Body of pancreas (tissue), 4 donors: ENCODE measurements at regions not wholly inside any gene's neighbourhood (a gene's known extent, or its start where the extent isn't known, plus 50 kb on each side); places are given as distances from the start of the nearest gene placed in this dataset.

Experiments used
- ATAC-seq: fragments of 150-250 bp; one replicate; pipeline ENCODE4 v1.9.1; 2016
- DNase-seq, 4 donors: peaks; one replicate each; pipeline ENCODE4 v3.0.0-alpha.2; 2019
- H3K27ac ChIP-seq, 4 donors: fragments of 200-600 bp; sonication (generic); 1 replicate in 3 of 4; 2 replicates in 1 of 4; pipeline versions ENCODE4 v1.5.1 to v1.6.1; 2016 to 2019; ENCODE audit warnings: mild to moderate bottlenecking in 1 of 4, mixed read lengths in 1 of 4, moderate library complexity in 1 of 4
- H3K27me3 ChIP-seq, 2 donors: fragments of 200-600 bp; sonication (generic); one replicate each; pipeline ENCODE4 v1.6.0; 2016; ENCODE audit warnings: mild to moderate bottlenecking in 1 of 2
- H3K36me3 ChIP-seq, 2 donors: fragments of 200-600 bp; sonication (generic); replicated peaks in 1 of 2; 2 replicates each; pipeline ENCODE4 v1.5.1; 2016; ENCODE audit warnings: low read depth in 2 of 2; ENCODE audit not compliant: insufficient read depth in 1 of 2
- H3K4me1 ChIP-seq: fragments of 200-600 bp; sonication (generic); one replicate; pipeline ENCODE4 v1.6.0; 2016
- H3K4me3 ChIP-seq, 2 donors: fragments of 200-600 bp; sonication (generic); 1 replicate in 1 of 2; 2 replicates in 1 of 2; pipeline ENCODE4 v1.5.1; 2016 to 2019
- H3K9me3 ChIP-seq, 3 donors: fragments of 200-600 bp; sonication (generic); 1 replicate in 2 of 3; 2 replicates in 1 of 3; pipeline ENCODE4 v1.5.1; 2016
- CTCF ChIP-seq, 7 experiments: fragments of 450-650 bp in 4 of 7; fragments of 200-600 bp in 3 of 7; sonication (generic) in 3 of 7; IDR thresholded peaks; one replicate each; pipeline ENCODE4 v1.5.1; 2016 to 2019; ENCODE audit warnings: antibody characterized with exemption in 7 of 7
- POLR2A ChIP-seq, 3 donors: fragments of 450-650 bp; IDR thresholded peaks; one replicate each; pipeline ENCODE4 v1.6.1; 2016; ENCODE audit warnings: antibody characterized with exemption in 3 of 3, mild to moderate bottlenecking in 2 of 3
- WGBS, 2 donors: methylation state at CpG; one replicate each; pipeline ENCODE4 v1.1.5; 2017; 5-methylcytosine and 5-hydroxymethylcytosine counted together
- intact Hi-C: fragments of 100-400 bp; cut with DNase I; formaldehyde crosslinking; loops from one replicate; pipeline ENCODE4 v1.15.1; 2023

GRCh38 chr4:159516556-159517140, 413.8 kb downstream of the RAPGEF2 start:
- Histone ChIP-seq H3K27me3 (no peaks in the 10 kb centered on the region), H3K4me3 (no peak overlapping the region), H3K27ac (no peak overlapping the region), H3K9me3 (no peaks in the 10 kb centered on the region), H3K36me3 (no peaks in the 10 kb centered on the region), H3K4me1 (no peaks in the 10 kb centered on the region)
- intact Hi-C loops, result no loop called here
- ATAC-seq, result no peak
- TF ChIP-seq CTCF (IDR thresholded peaks at IDR 0.05) (no peak), POLR2A (IDR thresholded peaks at IDR 0.05) (no peak)
- DNase-seq, result no peak

DNA sequence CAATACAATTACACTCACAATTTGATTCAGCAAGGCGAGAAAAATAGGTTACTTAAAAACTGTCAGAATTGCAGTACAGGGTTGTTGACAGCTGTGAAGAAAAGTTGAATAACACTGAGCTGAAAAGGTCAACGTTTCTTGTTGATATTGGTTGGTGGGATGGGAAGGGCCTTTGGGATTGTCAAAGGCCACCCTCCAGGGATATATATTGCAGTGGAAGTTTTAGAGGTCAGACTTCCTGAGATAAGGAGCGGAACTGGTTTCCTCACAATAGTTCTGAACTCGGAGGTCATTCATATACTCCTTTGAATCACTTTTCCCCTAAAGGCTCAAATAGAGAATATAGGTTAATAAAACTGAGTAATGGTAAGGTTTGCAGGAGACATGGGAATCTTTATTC, 417.2 kb downstream of the RAPGEF2 start:
- 51 to 56% methylated on average over 4 of the region's 4 CpGs for WGBS, 2 donors
- no peak for DNase-seq
- no peaks in the 10 kb centered on the region for H3K36me3 ChIP-seq
- TF ChIP-seq CTCF (IDR thresholded peaks at IDR 0.05) (no peak), POLR2A (IDR thresholded peaks at IDR 0.05) (no peak)
- H3K4me1 ChIP-seq, result no peaks in the 10 kb centered on the region
- intact Hi-C loops, result no loop called here
- H3K27ac ChIP-seq, result no peak overlapping the region
- no peaks in the 10 kb centered on the region for H3K9me3 ChIP-seq
- no peak overlapping the region for H3K4me3 ChIP-seq
- H3K27me3 ChIP-seq, result no peaks in the 10 kb centered on the region
- ATAC-seq, result no peak

GRCh38 chr4:159526172-159526571, 423.3 kb downstream of the RAPGEF2 start:
- H3K4me1 ChIP-seq, result no peaks in the 10 kb centered on the region
- no peaks in the 10 kb centered on the region for H3K27me3 ChIP-seq
- WGBS, 2 donors, result 81 to 86% methylated on average over 6 of the region's 6 CpGs
- ATAC-seq, result no peak
- H3K9me3 ChIP-seq, result no peaks in the 10 kb centered on the region
- no peaks in the 10 kb centered on the region for H3K36me3 ChIP-seq
- DNase-seq, result no peak
- no peak overlapping the region for H3K27ac ChIP-seq
- H3K4me3 ChIP-seq, result no peak overlapping the region
- intact Hi-C loops, result no loop called here
- TF ChIP-seq POLR2A (IDR thresholded peaks at IDR 0.05) (no peak), CTCF (IDR thresholded peaks at IDR 0.05) (no peak)

- Histone ChIP-seq H3K9me3 (no peaks in the 10 kb centered on the region), H3K4me3 (no peak overlapping the region), H3K27ac (no peak overlapping the region), H3K4me1 (peaks cover 9% of the 10 kb centered on the region), H3K36me3 (no peaks in the 10 kb centered on the region), H3K27me3 (no peaks in the 10 kb centered on the region)
- no peak for TF ChIP-seq POLR2A (IDR thresholded peaks at IDR 0.05)
- no peak for TF ChIP-seq CTCF (IDR thresholded peaks at IDR 0.05)
- intact Hi-C loops, result no loop called here
- DNase-seq (no peak), ATAC-seq (no peak)
- WGBS, 2 donors, result 33 to 44% methylated on average over 1 of the region's 1 CpG
Observed at GRCh38 chr4:159534655-159535054, 431.8 kb downstream of the RAPGEF2 start.

DNA sequence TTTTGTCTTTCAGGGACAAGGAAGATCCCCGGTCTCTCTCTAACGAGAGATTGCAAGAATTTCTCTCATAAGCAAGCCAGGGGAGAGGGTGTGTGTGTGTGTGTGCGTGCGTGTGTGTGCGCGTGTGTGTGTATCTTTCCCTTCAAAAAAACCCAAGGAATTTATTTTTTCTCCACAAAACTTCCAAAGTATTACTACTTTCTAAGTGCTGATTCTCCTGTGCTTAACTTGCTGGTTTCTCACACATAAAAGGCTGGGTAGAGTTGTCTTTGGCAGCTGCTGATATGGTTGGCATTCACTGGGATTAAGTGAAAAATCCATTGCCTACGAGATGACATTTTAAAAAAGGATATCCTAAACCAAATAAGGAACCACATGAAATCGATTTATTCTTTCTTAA, 435.7 kb downstream of the RAPGEF2 start:
- no peaks in the 10 kb centered on the region for H3K36me3 ChIP-seq
- 58 to 64% methylated on average over 8 of the region's 8 CpGs for WGBS, 2 donors
- DNase-seq (no peak), ATAC-seq (no peak)
- intact Hi-C loops, result no loop called here
- H3K9me3 ChIP-seq, result no peaks in the 10 kb centered on the region
- H3K4me3 ChIP-seq, result no peak overlapping the region
- TF ChIP-seq POLR2A (IDR thresholded peaks at IDR 0.05) (no peak), CTCF (IDR thresholded peaks at IDR 0.05) (no peak)
- H3K4me1 ChIP-seq, result peaks cover 45% of the 10 kb centered on the region
- no peak overlapping the region for H3K27ac ChIP-seq
- H3K27me3 ChIP-seq, result no peaks in the 10 kb centered on the region
